ENCODE measurements at regions not wholly inside any gene's neighbourhood (a gene's known extent, or its start where the extent isn't known, plus 50 kb on each side); places are given as distances from the start of the nearest gene placed in this dataset.
"Not testable (repeated sequence)": the region's sequence is repeated elsewhere in the genome, so short reads cannot be mapped to it uniquely, and the experiment has no call there.

DNA sequence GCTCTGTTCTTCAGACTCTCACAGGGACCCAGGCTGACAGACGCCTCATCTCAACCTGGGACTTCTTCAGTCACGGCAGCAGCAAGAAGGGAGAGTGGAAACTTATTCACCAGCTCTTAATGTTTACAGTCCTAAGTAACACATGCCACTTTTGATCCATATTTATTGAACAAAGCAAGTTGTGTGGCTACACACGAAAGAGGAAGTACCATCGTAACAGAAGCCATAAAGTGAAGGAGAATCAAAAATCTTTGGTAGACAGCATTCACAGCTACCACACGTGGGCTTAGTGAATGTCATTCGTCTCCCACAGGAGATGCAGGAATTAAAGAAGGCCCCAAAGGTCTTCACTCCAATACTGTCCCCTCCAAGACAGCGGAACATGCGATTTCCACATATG, 582.6 kb downstream of the CETN3 start:
- DNase-seq (no peak), ATAC-seq (no peak)
- TF ChIP-seq CTCF (IDR thresholded peaks at IDR 0.05) = no peak
- Histone ChIP-seq H3K27me3 (no peaks in the 10 kb centered on the region), H3K9me3 (no peaks in the 10 kb centered on the region), H3K36me3 (no peaks in the 10 kb centered on the region), H3K27ac (no peak overlapping the region), H3K4me3 (no peak overlapping the region), H3K4me1 (no peaks in the 10 kb centered on the region)
- intact Hi-C loops (cut with DNase I) = no loop called here

DNA sequence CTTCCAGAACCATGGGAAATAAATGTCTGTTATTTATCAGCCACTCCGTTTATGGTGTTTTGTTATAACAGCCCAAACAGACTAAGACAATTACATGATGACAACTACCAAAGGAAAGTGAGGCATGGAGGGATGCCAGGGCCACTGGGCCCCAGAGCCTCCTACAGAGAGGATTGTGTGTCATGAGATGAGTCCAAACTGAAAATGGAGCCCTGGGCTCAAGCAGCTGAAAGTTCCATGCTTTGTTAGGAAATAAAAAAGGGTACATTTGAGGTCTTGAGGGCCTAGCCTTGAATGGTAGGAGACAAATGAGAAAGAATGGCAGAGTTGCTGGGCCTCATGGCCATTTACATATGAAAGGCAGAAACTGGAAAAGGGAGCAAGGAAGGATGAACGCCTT, 586.5 kb downstream of the CETN3 start:
- Histone ChIP-seq H3K4me1 (no peaks in the 10 kb centered on the region), H3K4me3 (no peak overlapping the region), H3K27me3 (no peaks in the 10 kb centered on the region), H3K27ac (no peak overlapping the region), H3K9me3 (no peaks in the 10 kb centered on the region), H3K36me3 (no peaks in the 10 kb centered on the region)
- no peak for TF ChIP-seq CTCF (IDR thresholded peaks at IDR 0.05)
- DNase-seq = no peak
- intact Hi-C loops (cut with DNase I) = no loop called here
- ATAC-seq = no peak

DNA sequence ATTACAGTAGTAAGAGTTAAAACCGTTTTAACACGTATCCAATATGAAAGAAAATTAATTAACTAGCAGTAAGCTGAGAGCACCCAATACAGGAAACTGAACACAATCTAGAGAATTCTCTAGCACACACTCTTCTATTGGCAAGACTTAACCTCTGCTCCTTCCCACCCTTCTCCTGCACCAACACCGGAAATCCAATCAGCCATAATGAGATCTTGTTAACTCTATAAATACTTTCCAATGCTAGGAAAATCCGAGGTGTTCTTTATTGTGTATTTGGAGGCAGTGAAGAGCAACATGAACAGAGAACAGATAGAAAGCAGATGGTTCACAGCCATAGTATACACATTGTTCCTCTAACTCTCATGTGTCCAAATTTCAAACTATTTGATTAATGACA, 591.7 kb downstream of the CETN3 start:
- no peaks in the 10 kb centered on the region for H3K9me3 ChIP-seq
- no peak overlapping the region for H3K27ac ChIP-seq
- no peaks in the 10 kb centered on the region for H3K4me1 ChIP-seq
- ATAC-seq = no peak
- intact Hi-C loops (cut with DNase I) = no loop called here
- H3K27me3 ChIP-seq = no peaks in the 10 kb centered on the region
- TF ChIP-seq CTCF (IDR thresholded peaks at IDR 0.05) = no peak
- H3K4me3 ChIP-seq = no peak overlapping the region
- no peaks in the 10 kb centered on the region for H3K36me3 ChIP-seq
- DNase-seq = no peak

DNA sequence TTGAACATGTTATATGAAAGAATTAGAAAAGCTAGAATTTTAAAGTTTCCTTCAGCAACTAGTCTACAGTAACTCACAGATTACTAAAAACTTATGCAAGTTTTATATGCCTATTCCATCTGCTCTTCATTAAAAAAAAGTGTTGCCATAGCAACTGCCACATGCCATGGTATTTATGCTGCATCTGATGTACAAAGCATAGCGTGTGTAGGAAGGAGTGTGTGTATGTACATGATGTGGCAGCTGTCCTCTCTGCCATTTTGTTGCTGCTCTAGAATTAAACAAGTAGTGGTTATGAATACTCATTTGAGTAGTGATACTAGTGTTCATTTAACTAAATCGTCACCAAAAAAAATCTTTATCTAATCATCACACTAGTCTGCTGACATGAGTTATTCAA, 593.5 kb downstream of the CETN3 start:
- Histone ChIP-seq H3K36me3 (no peaks in the 10 kb centered on the region), H3K27ac (no peak overlapping the region), H3K9me3 (no peaks in the 10 kb centered on the region), H3K4me3 (no peak overlapping the region), H3K4me1 (no peaks in the 10 kb centered on the region), H3K27me3 (no peaks in the 10 kb centered on the region)
- intact Hi-C loops (cut with DNase I) = no loop called here
- no peak for TF ChIP-seq CTCF (IDR thresholded peaks at IDR 0.05)
- ATAC-seq (no peak), DNase-seq (no peak)

DNA sequence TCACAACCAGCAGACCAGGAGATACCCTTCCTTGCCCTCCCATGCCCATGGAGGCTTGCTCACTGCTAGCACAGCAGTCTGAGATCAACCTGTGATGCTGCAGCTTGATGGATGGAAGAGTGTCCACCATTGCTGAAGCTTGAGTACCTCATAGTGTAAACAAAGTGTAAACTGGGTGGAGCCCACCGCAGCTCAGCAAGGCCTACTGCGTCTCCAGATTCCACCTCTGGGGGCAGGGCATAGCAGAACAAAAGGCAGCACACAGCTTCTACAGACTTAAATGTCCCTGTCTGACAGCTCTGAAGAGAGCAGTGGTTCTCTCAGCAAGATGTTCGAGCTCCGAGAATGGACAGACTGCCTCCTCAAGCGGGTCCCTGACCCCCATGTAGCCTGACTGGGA, 608.8 kb downstream of the CETN3 start:
- intact Hi-C loops (cut with DNase I); H3K27ac ChIP-seq; DNase-seq; H3K4me1 ChIP-seq; H3K36me3 ChIP-seq; H3K4me3 ChIP-seq; H3K27me3 ChIP-seq; H3K9me3 ChIP-seq; ATAC-seq: not testable (repeated sequence)

GRCh38 chr5:89794504-89794903, 615.1 kb downstream of the CETN3 start:
- H3K27me3 ChIP-seq; intact Hi-C loops (cut with DNase I); H3K4me1 ChIP-seq; DNase-seq; H3K4me3 ChIP-seq; ATAC-seq; H3K9me3 ChIP-seq; H3K27ac ChIP-seq; H3K36me3 ChIP-seq: not testable (repeated sequence)

DNA sequence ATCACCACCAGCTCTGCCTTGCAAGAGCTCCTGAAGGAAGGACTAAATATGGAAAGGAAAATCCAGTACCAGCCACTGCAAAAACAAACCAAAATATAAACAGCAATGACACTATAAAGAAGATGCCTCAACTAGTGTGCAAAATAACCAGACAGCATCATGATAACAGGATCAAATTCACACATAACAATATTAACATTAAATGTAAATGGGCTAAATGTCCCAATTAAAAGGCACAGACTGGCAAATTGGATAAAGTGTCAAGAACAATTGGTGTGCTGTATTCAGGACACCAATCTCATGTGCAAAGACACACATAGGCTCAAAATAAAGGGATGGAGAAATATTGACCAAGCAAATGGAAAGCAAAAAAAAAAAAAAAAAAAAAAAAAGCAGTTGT, 629.8 kb downstream of the CETN3 start:
- H3K4me3 ChIP-seq; H3K36me3 ChIP-seq; ATAC-seq; H3K27ac ChIP-seq; H3K27me3 ChIP-seq; H3K4me1 ChIP-seq; DNase-seq; intact Hi-C loops (cut with DNase I): not testable (repeated sequence)
- H3K9me3 ChIP-seq = peaks cover 15% of the 10 kb centered on the region
